ENCODE measurements at regions not wholly inside any gene's neighbourhood (a gene's known extent, or its start where the extent isn't known, plus 50 kb on each side); places are given as distances from the start of the nearest gene placed in this dataset.

GRCh38 chr10:128286762-128287500 lies 160.7 kb upstream of the MKI67 start:
- no peak for DNase-seq

GRCh38 chr10:128287921-128288320 lies 161.7 kb upstream of the MKI67 start:
- no peak for DNase-seq

- DNase-seq, result no peak
Observed at GRCh38 chr10:128289621-128290020, 163.4 kb upstream of the MKI67 start.

- no peak for DNase-seq
Observed at GRCh38 chr10:128295003-128295402, 168.8 kb upstream of the MKI67 start.

- no peak for DNase-seq
Observed at GRCh38 chr10:128296253-128297007, 170.2 kb upstream of the MKI67 start.

GRCh38 chr10:128297709-128298378 lies 171.6 kb upstream of the MKI67 start:
- DNase-seq, result no peak

GRCh38 chr10:128298587-128298986 lies 172.4 kb upstream of the MKI67 start:
- no peak for DNase-seq

GRCh38 chr10:128300290-128300824 lies 174.1 kb upstream of the MKI67 start:
- no peak for DNase-seq

- no peak for DNase-seq
Observed at GRCh38 chr10:128301051-128301450, 174.8 kb upstream of the MKI67 start.

GRCh38 chr10:128302808-128303207 lies 176.6 kb upstream of the MKI67 start:
- no peak for DNase-seq

- no peak for DNase-seq
Observed at GRCh38 chr10:128304271-128304670, 178.0 kb upstream of the MKI67 start.

- no peak for DNase-seq
Observed at GRCh38 chr10:128305601-128306345, 179.6 kb upstream of the MKI67 start.

- no peak for DNase-seq
Observed at GRCh38 chr10:128306535-128306934, 180.3 kb upstream of the MKI67 start.

- DNase-seq, result no peak
Observed at GRCh38 chr10:128306966-128307365, 180.7 kb upstream of the MKI67 start.

- no peak for DNase-seq
Observed at GRCh38 chr10:128307820-128308219, 181.6 kb upstream of the MKI67 start.

GRCh38 chr10:128310971-128311658 lies 184.9 kb upstream of the MKI67 start:
- DNase-seq, result no peak

- no peak for DNase-seq
Observed at GRCh38 chr10:128312250-128312649, 186.0 kb upstream of the MKI67 start.

GRCh38 chr10:128314686-128315085 lies 188.5 kb upstream of the MKI67 start:
- DNase-seq, result no peak

GRCh38 chr10:128316121-128316726 lies 190.0 kb upstream of the MKI67 start:
- DNase-seq, result no peak

GRCh38 chr10:128316925-128317324 lies 190.7 kb upstream of the MKI67 start:
- no peak for DNase-seq

GRCh38 chr10:128318366-128318765 lies 192.1 kb upstream of the MKI67 start:
- DNase-seq, result no peak

GRCh38 chr10:128318913-128319312 lies 192.7 kb upstream of the MKI67 start:
- no peak for DNase-seq
